Mesothelial cell of epicardium (in vitro differentiated cells): ENCODE measurements at regions not wholly inside any gene's neighbourhood (a gene's known extent, or its start where the extent isn't known, plus 50 kb on each side); places are given as distances from the start of the nearest gene placed in this dataset.

Experiments
- DNase-seq, 2 experiments: peaks; one replicate each; pipeline ENCODE4 v3.0.0; 2021; ENCODE audit warnings: low spot score in 2 of 2; ENCODE audit not compliant: unreplicated experiment in 2 of 2
- H3K27ac Mint-ChIP-seq: 2 replicates; pipeline ENCODE4 v1.8.0; 2021; ENCODE audit warnings: mixed read lengths
- H3K27me3 Mint-ChIP-seq: 2 replicates; pipeline ENCODE4 v1.8.0; 2021; ENCODE audit warnings: low read depth, mixed read lengths
- H3K36me3 Mint-ChIP-seq: 2 replicates; pipeline ENCODE4 v1.8.0; 2021; ENCODE audit warnings: mixed read lengths
- H3K4me1 Mint-ChIP-seq: 2 replicates; pipeline ENCODE4 v1.8.0; 2021; ENCODE audit warnings: mixed read lengths
- H3K4me3 Mint-ChIP-seq: 2 replicates; pipeline ENCODE4 v1.8.0; 2021; ENCODE audit warnings: mild to moderate bottlenecking, moderate library complexity, mixed read lengths
- H3K9me3 Mint-ChIP-seq: 2 replicates; pipeline ENCODE4 v1.8.0; 2021; ENCODE audit warnings: mixed read lengths
- TF ChIP-seq, protein P1 (sequence below): fragments of 200-600 bp; sonication (generic); IDR thresholded peaks from one replicate; pipeline ENCODE4 v1.5.0; 2021; ENCODE audit warnings: antibody characterized with exemption; ENCODE audit not compliant: unreplicated experiment

DNA sequence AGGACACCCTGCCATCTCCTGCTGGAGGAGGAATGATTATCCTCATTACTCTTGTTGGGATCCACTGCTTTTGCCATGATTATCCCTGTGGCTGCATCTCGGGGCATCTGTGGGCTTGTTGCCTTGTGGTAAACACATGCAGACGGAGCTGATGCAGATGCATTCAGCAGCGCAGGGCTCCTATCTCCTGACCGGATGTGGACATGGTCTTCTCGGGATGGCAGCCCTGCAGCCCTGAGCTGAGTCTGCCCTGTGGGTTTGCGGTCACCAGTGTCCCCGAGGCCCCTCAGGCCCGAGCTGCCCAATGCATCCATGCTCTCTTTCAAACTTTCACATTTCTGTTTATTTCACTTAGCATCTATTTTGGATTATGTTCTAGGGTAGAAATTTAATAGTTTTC, 250.4 kb upstream of the IRX1 start:
- Mint-ChIP-seq H3K27me3 (peaks cover 39% of the 10 kb centered on the region), H3K36me3 (no peaks in the 10 kb centered on the region), H3K9me3 (no peaks in the 10 kb centered on the region), H3K4me1 (no peaks in the 10 kb centered on the region), H3K4me3 (no peak overlapping the region), H3K27ac (no peak overlapping the region)
- no peak for DNase-seq
- TF ChIP-seq, protein P1, sequence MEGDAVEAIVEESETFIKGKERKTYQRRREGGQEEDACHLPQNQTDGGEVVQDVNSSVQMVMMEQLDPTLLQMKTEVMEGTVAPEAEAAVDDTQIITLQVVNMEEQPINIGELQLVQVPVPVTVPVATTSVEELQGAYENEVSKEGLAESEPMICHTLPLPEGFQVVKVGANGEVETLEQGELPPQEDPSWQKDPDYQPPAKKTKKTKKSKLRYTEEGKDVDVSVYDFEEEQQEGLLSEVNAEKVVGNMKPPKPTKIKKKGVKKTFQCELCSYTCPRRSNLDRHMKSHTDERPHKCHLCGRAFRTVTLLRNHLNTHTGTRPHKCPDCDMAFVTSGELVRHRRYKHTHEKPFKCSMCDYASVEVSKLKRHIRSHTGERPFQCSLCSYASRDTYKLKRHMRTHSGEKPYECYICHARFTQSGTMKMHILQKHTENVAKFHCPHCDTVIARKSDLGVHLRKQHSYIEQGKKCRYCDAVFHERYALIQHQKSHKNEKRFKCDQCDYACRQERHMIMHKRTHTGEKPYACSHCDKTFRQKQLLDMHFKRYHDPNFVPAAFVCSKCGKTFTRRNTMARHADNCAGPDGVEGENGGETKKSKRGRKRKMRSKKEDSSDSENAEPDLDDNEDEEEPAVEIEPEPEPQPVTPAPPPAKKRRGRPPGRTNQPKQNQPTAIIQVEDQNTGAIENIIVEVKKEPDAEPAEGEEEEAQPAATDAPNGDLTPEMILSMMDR = no peak

DNA sequence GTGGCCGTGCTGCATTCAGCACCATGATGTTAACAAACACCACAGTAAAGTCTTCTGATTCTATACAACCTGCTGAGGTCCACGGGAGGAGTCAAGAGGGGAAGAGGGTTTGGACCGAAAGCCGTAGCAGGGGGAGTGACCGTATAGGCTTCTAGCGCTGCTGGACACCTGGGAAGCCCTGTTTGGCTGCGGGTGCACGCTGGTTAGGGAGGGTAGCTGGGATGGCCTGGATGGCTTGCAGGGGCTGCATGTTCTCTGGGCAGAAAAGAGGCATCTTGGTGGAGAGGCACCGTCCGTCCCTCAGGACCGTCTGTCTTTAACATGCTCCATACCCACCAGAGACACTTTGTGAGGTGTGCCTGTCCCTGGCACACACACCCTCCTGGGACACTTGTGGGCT, 251.0 kb upstream of the IRX1 start:
- Mint-ChIP-seq H3K4me1 (no peaks in the 10 kb centered on the region), H3K36me3 (no peaks in the 10 kb centered on the region), H3K27me3 (peaks cover 37% of the 10 kb centered on the region), H3K4me3 (no peak overlapping the region), H3K9me3 (no peaks in the 10 kb centered on the region), H3K27ac (no peak overlapping the region)
- no peak for DNase-seq
- TF ChIP-seq, protein P1 = no peak

DNA sequence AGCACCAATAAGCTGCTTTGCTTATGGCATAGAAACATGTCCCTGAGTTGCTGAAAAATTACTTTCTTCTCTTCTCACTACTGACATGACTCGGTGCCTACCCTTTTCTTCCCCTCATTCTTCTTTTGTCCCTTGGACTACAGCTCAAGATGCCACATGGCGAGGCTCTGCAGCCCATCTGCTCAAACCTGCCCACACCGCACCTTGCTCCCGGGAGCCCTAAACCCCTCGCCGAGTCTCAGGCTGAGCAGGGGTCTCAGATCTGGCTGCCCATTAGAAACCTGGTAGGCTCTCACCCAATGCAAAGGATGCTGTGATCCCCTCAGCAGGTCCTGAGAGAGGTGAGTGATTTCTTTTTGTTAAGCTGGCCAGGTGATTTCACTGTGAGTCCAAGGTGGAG, 251.7 kb upstream of the IRX1 start:
- no peak for DNase-seq
- no peaks in the 10 kb centered on the region for H3K36me3 Mint-ChIP-seq
- H3K4me1 Mint-ChIP-seq = no peaks in the 10 kb centered on the region
- no peak overlapping the region for H3K27ac Mint-ChIP-seq
- H3K4me3 Mint-ChIP-seq = no peak overlapping the region
- peaks cover 40% of the 10 kb centered on the region for H3K27me3 Mint-ChIP-seq
- TF ChIP-seq, protein P1 = no peak
- H3K9me3 Mint-ChIP-seq = no peaks in the 10 kb centered on the region

DNA sequence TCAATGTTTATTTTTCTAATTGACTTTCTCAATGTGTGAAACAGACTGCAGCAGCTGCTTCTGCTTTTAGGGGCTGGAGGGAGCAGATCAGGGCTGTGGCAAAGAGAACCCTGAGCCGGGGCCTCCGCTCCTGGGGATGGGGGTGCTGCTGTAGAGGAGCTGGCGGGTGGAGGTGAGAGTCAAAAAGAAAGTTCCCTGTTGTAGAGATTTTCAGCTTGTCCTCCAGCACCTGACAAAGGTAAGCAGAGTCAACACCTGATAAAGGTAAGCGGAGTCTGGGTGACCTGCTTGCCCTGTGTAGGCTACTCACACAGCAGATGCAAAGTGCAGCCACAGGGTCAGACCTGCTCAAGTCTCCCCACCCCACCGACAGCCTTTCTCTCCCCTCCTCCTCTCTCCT, 252.4 kb upstream of the IRX1 start:
- DNase-seq = no peak
- Mint-ChIP-seq H3K9me3 (no peaks in the 10 kb centered on the region), H3K4me1 (no peaks in the 10 kb centered on the region), H3K27me3 (peaks cover 45% of the 10 kb centered on the region), H3K36me3 (no peaks in the 10 kb centered on the region), H3K27ac (no peak overlapping the region), H3K4me3 (no peak overlapping the region)
- TF ChIP-seq, protein P1 = no peak

DNA sequence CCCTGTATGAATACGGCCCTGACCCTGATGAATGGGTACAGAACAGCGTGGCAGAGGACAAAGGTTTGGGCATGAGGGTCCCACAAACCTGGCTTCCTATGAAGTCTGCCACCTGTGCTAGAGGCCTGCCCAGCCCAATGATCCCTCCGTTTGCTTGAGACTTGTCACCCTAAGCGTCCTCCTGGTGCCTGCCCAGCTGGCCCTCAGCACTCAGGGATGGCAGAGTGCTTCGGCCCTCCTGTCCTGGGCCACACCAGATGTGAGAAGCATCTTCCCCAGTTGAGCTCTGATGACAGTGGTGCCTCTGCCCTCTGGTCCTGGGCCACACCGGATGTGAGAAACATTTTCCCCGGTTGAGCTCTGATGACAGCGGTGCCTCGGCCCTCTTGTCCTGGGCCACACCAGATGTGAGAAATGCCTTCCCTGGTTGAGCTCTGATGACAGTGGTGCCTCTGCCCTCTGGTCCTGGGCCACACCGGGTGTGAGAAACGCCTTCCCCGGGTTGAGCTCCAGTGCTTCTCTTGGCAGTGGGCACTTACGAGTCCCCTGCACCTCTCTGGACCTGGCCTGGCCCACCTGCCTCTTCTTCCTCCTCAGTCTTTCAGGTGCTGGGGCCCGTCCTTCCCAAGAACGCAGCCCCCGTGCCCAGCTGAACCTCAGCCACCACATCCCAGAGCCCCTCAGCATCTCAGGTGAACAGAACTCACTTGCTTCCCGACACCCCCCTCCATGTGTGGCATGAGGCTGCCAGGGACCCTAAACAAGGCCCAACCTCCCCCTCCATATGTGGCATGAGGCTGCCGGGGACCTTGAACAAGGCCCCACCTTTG, 253.1 kb upstream of the IRX1 start:
- peaks cover 48% of the 10 kb centered on the region for H3K27me3 Mint-ChIP-seq
- no peaks in the 10 kb centered on the region for H3K36me3 Mint-ChIP-seq
- H3K9me3 Mint-ChIP-seq = no peaks in the 10 kb centered on the region
- TF ChIP-seq, protein P1 = no peak
- no peak for DNase-seq
- H3K4me3 Mint-ChIP-seq = no peak overlapping the region
- no peak overlapping the region for H3K27ac Mint-ChIP-seq
- H3K4me1 Mint-ChIP-seq = no peaks in the 10 kb centered on the region
